PC-3 (cell line): ENCODE measurements at regions not wholly inside any gene's neighbourhood (a gene's known extent, or its start where the extent isn't known, plus 50 kb on each side); places are given as distances from the start of the nearest gene placed in this dataset.

Experiments
- ATAC-seq: fragments of 200-7000 bp; cut with Tn5 transposase; 2 replicates; pipeline ENCODE4 v1.9.1; 2020; ENCODE audit warnings: mild to moderate bottlenecking, moderate library complexity
- BruUV-seq: library from RNA; stranded (reverse); fragments of 400-500 nt; replicated peaks from 2 replicates; lab custom pipeline; 2021; lab: Mats Ljungman, UMichigan
- CTCF ChIA-PET: fragments of 300-600 bp; sonication (Branson Sonifier 250); formaldehyde crosslinking; loops from one replicate; lab custom pipeline; 2022; ENCODE audit warnings: antibody characterized with exemption; lab: Charles Lee
- POLR2A ChIA-PET: fragments of 300-600 bp; sonication (Branson Sonifier 250); formaldehyde crosslinking; loops from one replicate; lab custom pipeline; 2022; ENCODE audit warnings: antibody characterized with exemption; ENCODE audit not compliant: unreplicated experiment; lab: Charles Lee
- DNase-seq: peaks from one replicate; pipeline ENCODE4 v3.0.0-alpha.2; 2015
- H2AFZ ChIP-seq: fragments of 300-600 bp; sonication (generic); 2 replicates; pipeline ENCODE4 v1.6.0; 2016; ENCODE audit warnings: antibody characterized with exemption, low read length
- H3F3A ChIP-seq: fragments of 300-600 bp; sonication (generic); one replicate; pipeline ENCODE4 v1.6.0; 2017; ENCODE audit warnings: antibody characterized with exemption, low read length, control low read depth, mild to moderate bottlenecking; ENCODE audit not compliant: unreplicated experiment
- H3K27ac ChIP-seq: fragments of 300-600 bp; sonication (generic); 2 replicates; pipeline ENCODE4 v1.5.1; 2016; ENCODE audit warnings: mild to moderate bottlenecking, low read length
- H3K27me3 ChIP-seq: fragments of 300-600 bp; sonication (generic); 2 replicates; pipeline ENCODE4 v1.6.1; 2016; ENCODE audit warnings: low read length, mixed read lengths
- H3K36me3 ChIP-seq: fragments of 300-600 bp; sonication (generic); 2 replicates; pipeline ENCODE4 v1.6.1; 2016; ENCODE audit warnings: low read depth, mixed run types, low read length, mixed read lengths
- H3K4me1 ChIP-seq: fragments of 300-600 bp; sonication (generic); 2 replicates; pipeline ENCODE4 v1.5.1; 2016; ENCODE audit warnings: low read length; ENCODE audit not compliant: insufficient read depth
- H3K4me2 ChIP-seq: fragments of 300-600 bp; sonication (generic); 2 replicates; pipeline ENCODE4 v1.6.0; 2016; ENCODE audit warnings: low read length
- H3K4me3 ChIP-seq: fragments of 300-600 bp; sonication (generic); 2 replicates; pipeline ENCODE4 v1.5.1; 2016; ENCODE audit warnings: mild to moderate bottlenecking, low read length, mixed read lengths
- H3K79me2 ChIP-seq: fragments of 300-600 bp; sonication (generic); 2 replicates; pipeline ENCODE4 v1.6.1; 2017; ENCODE audit warnings: low read length, mixed read lengths
- H3K9ac ChIP-seq: fragments of 300-600 bp; sonication (generic); 2 replicates; pipeline ENCODE4 v1.6.0; 2016; ENCODE audit warnings: mild to moderate bottlenecking, low read length
- H3K9me2 ChIP-seq: fragments of 300-600 bp; sonication (generic); replicated peaks from 2 replicates; pipeline ENCODE4 v1.6.1; 2016; ENCODE audit warnings: mixed run types, low read length, mixed read lengths
- H3K9me3 ChIP-seq: fragments of 300-600 bp; sonication (generic); 2 replicates; pipeline ENCODE4 v1.6.1; 2016; ENCODE audit warnings: low read length, mixed read lengths
- H4K20me1 ChIP-seq: fragments of 300-600 bp; sonication (generic); 2 replicates; pipeline ENCODE4 v1.6.1; 2016; ENCODE audit warnings: low read length, mixed read lengths
- EZH2 ChIP-seq: fragments of 300-600 bp; sonication (generic); IDR thresholded peaks from one replicate; pipeline ENCODE4 v1.6.1; 2017; ENCODE audit warnings: antibody characterized with exemption, mild to moderate bottlenecking, low read length; ENCODE audit not compliant: unreplicated experiment
- EZH2phosphoT487 ChIP-seq: fragments of 300-600 bp; sonication (generic); IDR thresholded peaks from 2 replicates; pipeline ENCODE4 v1.6.1; 2018; ENCODE audit warnings: mild to moderate bottlenecking, antibody characterized with exemption, low read length, borderline replicate concordance
- intact Hi-C: fragments of 100-400 bp; cut with micrococcal nuclease; formaldehyde crosslinking; loops from 2 replicates; pipeline ENCODE4 v1.9.0; 2023
- TF ChIP-seq, protein P1 (sequence below): fragments of 300-600 bp; sonication (generic); conservative IDR thresholded peaks from 2 replicates; pipeline ENCODE4 v1.5.1; 2017; ENCODE audit warnings: antibody characterized with exemption, low read depth, mild to moderate bottlenecking, low read length

- no peaks in the 10 kb centered on the region for H3K79me2 ChIP-seq
- ChIA-PET POLR2A (no interaction called here), CTCF (no interaction called here)
- no peak overlapping the region for H3K4me3 ChIP-seq
- no peak for ATAC-seq
- peaks cover 16% of the 10 kb centered on the region for H3K27me3 ChIP-seq
- H4K20me1 ChIP-seq, result no peaks in the 10 kb centered on the region
- H3F3A ChIP-seq, result no peaks in the 10 kb centered on the region
- H3K9ac ChIP-seq, result no peak overlapping the region
- DNase-seq, result no peak
- H2AFZ ChIP-seq, result no peak overlapping the region
- intact Hi-C loops, result no loop called here
- TF ChIP-seq EZH2, result no peak
- TF ChIP-seq, protein P1, sequence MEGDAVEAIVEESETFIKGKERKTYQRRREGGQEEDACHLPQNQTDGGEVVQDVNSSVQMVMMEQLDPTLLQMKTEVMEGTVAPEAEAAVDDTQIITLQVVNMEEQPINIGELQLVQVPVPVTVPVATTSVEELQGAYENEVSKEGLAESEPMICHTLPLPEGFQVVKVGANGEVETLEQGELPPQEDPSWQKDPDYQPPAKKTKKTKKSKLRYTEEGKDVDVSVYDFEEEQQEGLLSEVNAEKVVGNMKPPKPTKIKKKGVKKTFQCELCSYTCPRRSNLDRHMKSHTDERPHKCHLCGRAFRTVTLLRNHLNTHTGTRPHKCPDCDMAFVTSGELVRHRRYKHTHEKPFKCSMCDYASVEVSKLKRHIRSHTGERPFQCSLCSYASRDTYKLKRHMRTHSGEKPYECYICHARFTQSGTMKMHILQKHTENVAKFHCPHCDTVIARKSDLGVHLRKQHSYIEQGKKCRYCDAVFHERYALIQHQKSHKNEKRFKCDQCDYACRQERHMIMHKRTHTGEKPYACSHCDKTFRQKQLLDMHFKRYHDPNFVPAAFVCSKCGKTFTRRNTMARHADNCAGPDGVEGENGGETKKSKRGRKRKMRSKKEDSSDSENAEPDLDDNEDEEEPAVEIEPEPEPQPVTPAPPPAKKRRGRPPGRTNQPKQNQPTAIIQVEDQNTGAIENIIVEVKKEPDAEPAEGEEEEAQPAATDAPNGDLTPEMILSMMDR, result no peak
- TF ChIP-seq EZH2phosphoT487, result no peak
- H3K9me3 ChIP-seq, result no peaks in the 10 kb centered on the region
- H3K36me3 ChIP-seq, result no peaks in the 10 kb centered on the region
- BruUV-seq, result no TSS peak
- no peak overlapping the region for H3K27ac ChIP-seq
- no peaks in the 10 kb centered on the region for H3K4me1 ChIP-seq
- H3K4me2 ChIP-seq, result no peak overlapping the region
- no peaks in the 10 kb centered on the region for H3K9me2 ChIP-seq
These were observed 350.5 kb downstream of the MATN1 start for GRCh38 chr1:30372792-30373433.

- intact Hi-C loops, result no loop called here
- ChIA-PET CTCF (no interaction called here), POLR2A (no interaction called here)
These were observed 351.2 kb downstream of the MATN1 start for GRCh38 chr1:30371888-30372791.

More at GRCh38 chr1:30371888-30372791, 351.2 kb downstream of the MATN1 start:
- Histone ChIP-seq H3K4me1 (no peaks in the 10 kb centered on the region), H4K20me1 (no peaks in the 10 kb centered on the region), H3K79me2 (no peaks in the 10 kb centered on the region), H3K27me3 (peaks cover 9% of the 10 kb centered on the region), H3K9me2 (no peaks in the 10 kb centered on the region), H3F3A (no peaks in the 10 kb centered on the region), H3K9me3 (no peaks in the 10 kb centered on the region), H2AFZ (no peak overlapping the region), H3K4me2 (no peak overlapping the region), H3K27ac (no peak overlapping the region), H3K36me3 (no peaks in the 10 kb centered on the region), H3K4me3 (no peak overlapping the region), H3K9ac (no peak overlapping the region)
- TF ChIP-seq, protein P1, result no peak
- TF ChIP-seq EZH2phosphoT487, result no peak
- TF ChIP-seq EZH2, result no peak
- BruUV-seq, result no TSS peak
- ATAC-seq (no peak), DNase-seq (no peak)
